HL-60 (cell line): ENCODE measurements at regions not wholly inside any gene's neighbourhood (a gene's known extent, or its start where the extent isn't known, plus 50 kb on each side); places are given as distances from the start of the nearest gene placed in this dataset.

Source experiments
- DNase-seq, 2 experiments: peaks; one replicate each; pipeline ENCODE4 v3.0.0-alpha.2; 2010 to 2020; ENCODE audit warnings: low read depth in 1 of 2, low spot score in 1 of 2
- H3K27ac ChIP-seq: fragments of 250-450 bp; sonication (Bioruptor Pico); replicated peaks from 2 replicates; pipeline ENCODE4 v1.5.1; 2020; ENCODE audit warnings: mild to moderate bottlenecking, moderate library complexity
- H3K27me3 ChIP-seq: fragments of 250-450 bp; sonication (Bioruptor Pico); 2 replicates; pipeline ENCODE4 v1.5.1; 2021; ENCODE audit warnings: mild to moderate bottlenecking, moderate library complexity; ENCODE audit not compliant: insufficient read depth, poor library complexity, severe bottlenecking
- H3K4me3 ChIP-seq: replicated peaks from 2 replicates; pipeline ENCODE4 v1.5.1; 2011; ENCODE audit warnings: mild to moderate bottlenecking, control low read depth, low read length; ENCODE audit not compliant: insufficient read depth
- CTCF ChIP-seq: IDR thresholded peaks from one replicate; pipeline ENCODE4 v1.5.1; 2011; ENCODE audit warnings: low read length, control low read depth, inconsistent platforms; ENCODE audit not compliant: insufficient read depth
- GABPA ChIP-seq: IDR thresholded peaks from 2 replicates; pipeline ENCODE4 v1.6.1; 2012; ENCODE audit warnings: low read depth
- POLR2AphosphoS5 ChIP-seq: IDR thresholded peaks from 2 replicates; pipeline ENCODE4 v1.6.1; 2012; ENCODE audit warnings: low read depth
- REST ChIP-seq: IDR thresholded peaks from 2 replicates; pipeline ENCODE4 v1.6.1; 2012; ENCODE audit warnings: low read depth; ENCODE audit not compliant: insufficient replicate concordance
- SPI1 ChIP-seq: IDR thresholded peaks from 2 replicates; pipeline ENCODE4 v1.6.1; 2012; ENCODE audit warnings: low read depth, mild to moderate bottlenecking, borderline replicate concordance

GRCh38 chr20:50270034-50270395 is 79.4 kb downstream of the CEBPB start:
- TF ChIP-seq POLR2AphosphoS5, result no peak
- TF ChIP-seq GABPA, result no peak
- no peak for TF ChIP-seq REST
- no peak for TF ChIP-seq CTCF
- no peak for TF ChIP-seq SPI1
- no peaks in the 10 kb centered on the region for H3K27me3 ChIP-seq
- peak overlapping the region; percentile 76 for H3K27ac ChIP-seq
- no peak overlapping the region for H3K4me3 ChIP-seq
- DNase-seq, result no peak

GRCh38 chr20:50270569-50270968 is 79.9 kb downstream of the CEBPB start:
- DNase-seq, result peak; percentile 70 to 89
- peak; percentile 21; the same call in 1 of the 2 replicates for TF ChIP-seq SPI1
- no peak for TF ChIP-seq REST
- no peak for TF ChIP-seq CTCF
- TF ChIP-seq POLR2AphosphoS5, result peak; percentile 63; the same call in 1 of the 2 replicates
- TF ChIP-seq GABPA, result no peak; the same call in 1 of the 2 replicates
- H3K4me3 ChIP-seq, result no peak overlapping the region
- peak overlapping the region; percentile 76 for H3K27ac ChIP-seq
- H3K27me3 ChIP-seq, result no peaks in the 10 kb centered on the region

- H3K27ac ChIP-seq, result peak overlapping the region; percentile 76
- DNase-seq, result peak in 1 of 2 experiments; percentile 32
- no peaks in the 10 kb centered on the region for H3K27me3 ChIP-seq
- no peak for TF ChIP-seq GABPA
- no peak for TF ChIP-seq SPI1
- no peak for TF ChIP-seq REST
- TF ChIP-seq CTCF, result no peak
- no peak for TF ChIP-seq POLR2AphosphoS5
- H3K4me3 ChIP-seq, result no peak overlapping the region
These were observed 80.5 kb downstream of the CEBPB start for GRCh38 chr20:50271176-50271575.
